ENCODE measurements at regions not wholly inside any gene's neighbourhood (a gene's known extent, or its start where the extent isn't known, plus 50 kb on each side); places are given as distances from the start of the nearest gene placed in this dataset.

DNA sequence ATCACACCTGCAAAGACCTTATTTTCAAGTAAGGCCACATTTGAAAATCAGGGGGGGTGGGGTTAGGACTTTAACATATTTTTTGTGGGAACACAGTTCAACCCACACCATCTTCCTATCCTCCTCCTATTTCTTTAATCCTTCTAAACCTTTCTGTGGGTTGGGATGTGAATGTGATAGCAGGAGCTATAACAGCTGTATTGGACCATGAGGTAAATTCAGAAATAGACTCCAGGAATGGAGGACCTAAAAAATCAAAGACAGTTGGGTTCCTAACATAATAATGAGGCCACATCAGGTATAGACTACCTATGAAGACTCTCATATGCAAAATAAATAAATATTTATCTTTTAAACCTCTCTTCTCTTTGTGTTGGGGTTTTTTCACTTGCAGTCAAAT lies 451.4 kb downstream of the XYLT1 start:
- peaks cover 5% of the 10 kb centered on the region for H3K4me1 Mint-ChIP-seq (ENCODE audit: low read depth)
- intact Hi-C loops (cut with micrococcal nuclease) = no loop called here
- H3K27me3 Mint-ChIP-seq (ENCODE audit: low read depth) = no peaks in the 10 kb centered on the region
- H3K36me3 Mint-ChIP-seq (ENCODE audit: low read depth) = peaks cover 5% of the 10 kb centered on the region
- CTCF ChIA-PET = no interaction called here
- no peak overlapping the region for H3K4me3 Mint-ChIP-seq
- no peak overlapping the region for H3K27ac Mint-ChIP-seq
- DNase-seq = no peak
- H3K9me3 Mint-ChIP-seq = peaks cover 8% of the 10 kb centered on the region

DNA sequence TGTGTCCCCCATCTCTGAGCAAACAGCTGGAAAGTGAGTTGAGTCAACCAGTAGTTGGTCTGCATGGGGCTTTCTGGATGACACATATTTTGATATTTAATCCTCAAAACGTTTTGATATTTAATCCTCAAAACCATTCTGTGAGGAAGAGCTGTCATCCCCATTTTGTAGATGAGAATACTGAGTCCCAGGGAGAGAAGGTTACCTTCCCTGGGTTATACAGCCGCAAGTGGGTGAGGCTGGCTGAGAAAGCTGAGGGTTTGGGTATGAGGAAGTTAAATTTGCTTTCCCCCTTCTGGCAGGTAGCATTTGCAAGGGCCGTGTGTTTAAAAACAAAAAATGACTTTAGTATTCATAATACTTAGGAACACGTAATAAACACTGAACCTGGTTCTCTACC lies 447.2 kb downstream of the XYLT1 start:
- no peak overlapping the region for H3K4me3 Mint-ChIP-seq
- H3K4me1 Mint-ChIP-seq (ENCODE audit: low read depth) = peaks cover 30% of the 10 kb centered on the region
- DNase-seq = no peak
- no peak overlapping the region for H3K27ac Mint-ChIP-seq
- H3K27me3 Mint-ChIP-seq (ENCODE audit: low read depth) = no peaks in the 10 kb centered on the region
- intact Hi-C loops (cut with micrococcal nuclease) = no loop called here
- H3K36me3 Mint-ChIP-seq (ENCODE audit: low read depth) = no peaks in the 10 kb centered on the region
- no peaks in the 10 kb centered on the region for H3K9me3 Mint-ChIP-seq
- CTCF ChIA-PET = interaction anchor here (0.7 kb wide), 1 partner anchor 15 kb away, joined by 3 read pairs; no protein-coding TSS in a partner anchor

GRCh38 chr16:17024514-17024913 lies 446.2 kb downstream of the XYLT1 start:
- no peak for DNase-seq
- peaks cover 4% of the 10 kb centered on the region for H3K36me3 Mint-ChIP-seq (ENCODE audit: low read depth)
- peaks cover 30% of the 10 kb centered on the region for H3K4me1 Mint-ChIP-seq (ENCODE audit: low read depth)
- intact Hi-C loops (cut with micrococcal nuclease) = no loop called here
- CTCF ChIA-PET = no interaction called here
- no peaks in the 10 kb centered on the region for H3K27me3 Mint-ChIP-seq (ENCODE audit: low read depth)
- H3K9me3 Mint-ChIP-seq = peaks cover 7% of the 10 kb centered on the region
- no peak overlapping the region for H3K27ac Mint-ChIP-seq
- H3K4me3 Mint-ChIP-seq = no peak overlapping the region

DNA sequence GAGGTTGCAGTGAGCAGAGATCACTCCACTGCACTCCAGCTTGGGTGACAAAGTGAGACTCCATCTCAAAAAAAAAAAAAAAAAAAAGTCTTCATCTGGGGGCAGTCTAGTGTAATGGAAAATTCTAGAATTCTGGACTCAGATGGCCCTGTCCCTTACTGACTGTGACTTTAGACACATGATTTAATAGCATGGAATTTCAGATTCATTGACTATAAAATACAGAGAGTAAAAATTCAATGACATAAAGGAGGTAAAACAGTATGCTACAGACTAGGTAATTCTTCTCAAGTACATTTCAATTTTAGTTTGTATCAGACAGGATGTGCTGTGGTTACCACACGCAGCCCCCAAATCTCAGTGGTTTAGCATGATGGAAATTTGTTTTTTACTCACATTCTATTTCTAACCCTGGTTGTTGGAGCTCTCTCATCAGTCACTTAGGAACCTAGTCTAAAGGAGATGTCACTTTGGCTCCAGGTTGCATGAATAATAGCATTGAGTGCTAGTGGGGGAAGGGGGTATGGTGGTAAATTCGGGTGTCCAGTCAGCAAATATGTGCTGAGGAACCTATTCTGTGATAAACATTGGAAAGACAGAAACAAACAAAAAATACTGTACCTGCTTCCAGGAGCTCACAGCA lies 444.0 kb downstream of the XYLT1 start:
- intact Hi-C loops (cut with micrococcal nuclease) = loop anchor here (2.0 to 5.0 kb wide), 2 partner anchors 44 to 246 kb away; no protein-coding TSS in a partner anchor

GRCh38 chr16:17027488-17028129 lies 443.2 kb downstream of the XYLT1 start:
- Mint-ChIP-seq H3K4me3 (no peak overlapping the region), H3K27me3 (ENCODE audit: low read depth) (no peaks in the 10 kb centered on the region), H3K27ac (no peak overlapping the region), H3K36me3 (ENCODE audit: low read depth) (peaks cover 10% of the 10 kb centered on the region), H3K9me3 (peaks cover 14% of the 10 kb centered on the region), H3K4me1 (ENCODE audit: low read depth) (peaks cover 30% of the 10 kb centered on the region)
- no peak for DNase-seq
- intact Hi-C loops (cut with micrococcal nuclease) = loop anchor here (2.0 to 5.0 kb wide), 2 partner anchors 43 to 245 kb away; no protein-coding TSS in a partner anchor
- CTCF ChIA-PET = interaction anchor here (1.0 kb wide), 1 partner anchor 35 kb away, joined by 3 read pairs; no protein-coding TSS in a partner anchor

More for the DNA sequence above, 444.0 kb downstream of the XYLT1 start:
- H3K36me3 Mint-ChIP-seq (ENCODE audit: low read depth) = peaks cover 10% of the 10 kb centered on the region
- H3K4me3 Mint-ChIP-seq = no peak overlapping the region
- H3K27ac Mint-ChIP-seq = peak overlapping the region; percentile 47
- DNase-seq = peak; percentile 67
- H3K9me3 Mint-ChIP-seq = peaks cover 14% of the 10 kb centered on the region
- CTCF ChIA-PET = interaction anchor here (1.0 kb wide), 1 partner anchor 36 kb away, joined by 3 read pairs; no protein-coding TSS in a partner anchor
- no peaks in the 10 kb centered on the region for H3K27me3 Mint-ChIP-seq (ENCODE audit: low read depth)
- H3K4me1 Mint-ChIP-seq (ENCODE audit: low read depth) = peaks cover 30% of the 10 kb centered on the region

DNA sequence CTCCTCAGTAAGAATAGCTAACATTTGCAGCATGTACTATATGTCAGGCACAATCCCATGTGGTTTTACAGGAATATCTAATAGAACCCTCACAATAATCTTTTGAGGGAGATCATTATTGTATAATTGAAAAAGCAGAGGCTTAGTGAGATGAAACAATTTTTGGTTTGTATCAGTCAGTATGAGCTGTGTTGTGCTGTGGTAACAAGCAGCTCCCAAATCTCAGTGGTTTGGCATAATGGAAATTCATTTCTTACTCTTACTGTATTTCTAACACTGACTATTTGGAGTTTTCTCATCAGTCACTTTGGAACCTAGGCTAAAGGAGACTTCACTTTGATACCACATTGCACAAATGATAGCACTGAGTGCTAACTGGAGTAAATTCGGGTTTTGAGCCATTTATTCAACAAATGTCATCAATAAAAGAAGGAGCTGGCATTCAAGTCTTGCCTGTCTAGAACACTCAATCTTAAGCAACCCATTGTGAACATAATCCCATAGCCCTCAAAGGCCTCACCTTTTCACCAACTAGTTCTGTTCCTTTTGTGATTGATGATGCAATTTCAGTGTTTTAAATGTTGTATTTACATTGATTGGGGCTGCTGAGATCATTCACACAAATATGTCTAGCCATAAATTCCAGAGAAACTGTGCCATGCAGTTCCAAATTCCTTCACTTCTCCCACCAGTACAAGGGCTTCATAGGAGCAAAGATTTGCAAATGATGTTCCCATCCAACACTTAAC lies 441.0 kb downstream of the XYLT1 start:
- DNase-seq = no peak
- CTCF ChIA-PET = interaction anchor here (0.6 kb wide), 1 partner anchor 36 kb away, joined by 3 read pairs; no protein-coding TSS in a partner anchor
- intact Hi-C loops (cut with micrococcal nuclease) = loop anchor here (5.0 kb wide), 1 partner anchor 243 kb away; no protein-coding TSS in a partner anchor

DNA sequence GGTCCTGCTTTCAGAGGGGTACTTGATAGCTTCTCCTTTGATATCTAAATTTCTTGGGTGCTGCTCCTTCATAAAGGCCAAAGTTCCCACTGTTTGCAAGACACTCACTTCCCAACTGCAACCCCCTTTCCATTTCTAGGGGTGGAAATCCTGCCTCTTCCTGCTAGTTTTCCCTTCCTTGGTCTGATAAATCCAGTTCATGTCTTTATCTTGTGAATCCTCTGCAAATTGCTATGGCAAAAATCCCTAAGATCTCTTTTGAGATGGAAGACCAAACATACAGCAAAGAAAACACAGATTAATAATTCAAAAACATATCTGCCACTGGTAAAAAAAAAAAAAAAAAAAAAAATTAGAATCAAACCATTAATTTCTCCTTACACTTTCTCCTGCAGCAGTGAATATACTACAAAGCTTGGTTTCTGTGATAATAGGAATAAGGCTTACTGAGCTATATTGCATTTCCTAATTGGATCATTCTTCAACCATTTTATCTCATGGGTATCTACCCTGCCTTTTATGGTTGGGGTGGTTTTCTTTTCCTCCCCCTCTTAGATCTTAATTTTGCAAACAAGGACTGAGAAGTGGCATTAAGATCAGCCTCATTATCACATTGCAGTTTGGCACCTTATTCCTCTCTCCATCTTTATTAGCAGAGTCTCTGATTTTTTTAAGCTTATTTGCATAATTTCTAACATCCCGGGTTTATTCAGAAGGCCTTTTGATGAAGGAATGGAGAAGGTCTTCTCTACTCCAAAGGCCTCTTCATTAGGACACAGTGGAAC lies 439.1 kb downstream of the XYLT1 start:
- no peaks in the 10 kb centered on the region for H3K27me3 Mint-ChIP-seq (ENCODE audit: low read depth)
- no peak overlapping the region for H3K4me3 Mint-ChIP-seq

More for the DNA sequence above, 441.0 kb downstream of the XYLT1 start:
- Mint-ChIP-seq H3K9me3 (peaks cover 18% of the 10 kb centered on the region), H3K4me1 (ENCODE audit: low read depth) (peaks cover 30% of the 10 kb centered on the region), H3K27me3 (ENCODE audit: low read depth) (no peaks in the 10 kb centered on the region), H3K4me3 (no peak overlapping the region), H3K27ac (no peak overlapping the region), H3K36me3 (ENCODE audit: low read depth) (peaks cover 10% of the 10 kb centered on the region)

GRCh38 chr16:17032332-17032731 lies 438.4 kb downstream of the XYLT1 start:
- Mint-ChIP-seq H3K36me3 (ENCODE audit: low read depth) (peaks cover 10% of the 10 kb centered on the region), H3K4me1 (ENCODE audit: low read depth) (peaks cover 7% of the 10 kb centered on the region), H3K27ac (no peak overlapping the region), H3K27me3 (ENCODE audit: low read depth) (no peaks in the 10 kb centered on the region), H3K9me3 (peaks cover 18% of the 10 kb centered on the region), H3K4me3 (no peak overlapping the region)
- intact Hi-C loops (cut with micrococcal nuclease) = no loop called here
- no peak for DNase-seq
- CTCF ChIA-PET = no interaction called here

More for the DNA sequence above, 439.1 kb downstream of the XYLT1 start:
- no peak for DNase-seq
- Mint-ChIP-seq H3K9me3 (peaks cover 18% of the 10 kb centered on the region), H3K27ac (no peak overlapping the region), H3K4me1 (ENCODE audit: low read depth) (peaks cover 13% of the 10 kb centered on the region), H3K36me3 (ENCODE audit: low read depth) (peaks cover 10% of the 10 kb centered on the region)
- CTCF ChIA-PET = no interaction called here
- intact Hi-C loops (cut with micrococcal nuclease) = no loop called here

DNA sequence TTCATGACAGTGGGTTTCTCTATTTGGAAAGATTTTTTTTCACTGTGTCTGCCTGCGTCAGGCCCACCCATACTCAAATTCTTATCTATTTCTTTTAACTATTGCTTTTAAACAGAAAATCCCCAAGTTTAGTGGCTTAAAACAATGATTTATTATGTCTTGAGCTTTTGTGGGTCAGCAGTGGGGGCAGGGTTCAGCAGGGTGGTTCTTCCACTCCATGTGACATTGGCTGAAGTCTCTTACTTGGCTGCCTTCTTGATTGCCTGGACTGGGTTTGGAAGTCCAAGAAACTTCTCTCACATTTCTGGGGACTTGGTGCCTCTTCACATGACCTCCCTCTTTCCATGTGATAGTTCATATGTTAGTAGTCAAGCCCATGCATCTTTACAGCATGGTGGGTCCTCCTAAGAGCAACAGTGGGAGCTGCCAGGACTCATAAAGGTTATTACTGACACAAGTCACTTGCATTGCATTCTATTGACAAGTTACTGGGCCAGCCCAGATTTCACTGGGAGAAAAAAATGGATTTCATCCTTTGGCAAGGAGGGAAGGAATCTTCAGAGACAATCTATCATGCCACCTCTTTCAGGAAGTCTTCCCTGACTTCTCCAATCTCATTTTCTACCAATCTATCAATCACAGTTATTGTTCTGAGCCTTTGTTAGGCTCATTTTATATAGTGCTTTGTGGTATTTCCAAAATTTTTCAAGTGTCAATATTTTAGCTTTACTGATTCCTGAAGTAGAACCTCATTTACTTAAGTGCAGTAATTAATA lies 436.1 kb downstream of the XYLT1 start:
- Mint-ChIP-seq H3K36me3 (ENCODE audit: low read depth) (peaks cover 6% of the 10 kb centered on the region), H3K4me3 (no peak overlapping the region), H3K27me3 (ENCODE audit: low read depth) (no peaks in the 10 kb centered on the region), H3K4me1 (ENCODE audit: low read depth) (no peaks in the 10 kb centered on the region), H3K27ac (no peak overlapping the region), H3K9me3 (peaks cover 10% of the 10 kb centered on the region)
- no peak for DNase-seq
- CTCF ChIA-PET = no interaction called here
- intact Hi-C loops (cut with micrococcal nuclease) = no loop called here

- Mint-ChIP-seq H3K4me3 (no peak overlapping the region), H3K36me3 (ENCODE audit: low read depth) (no peaks in the 10 kb centered on the region), H3K9me3 (peaks cover 3% of the 10 kb centered on the region), H3K27me3 (ENCODE audit: low read depth) (no peaks in the 10 kb centered on the region), H3K27ac (no peak overlapping the region), H3K4me1 (ENCODE audit: low read depth) (no peaks in the 10 kb centered on the region)
- CTCF ChIA-PET = interaction anchor here (0.5 kb wide), 1 partner anchor 24 kb away, joined by 3 read pairs; no protein-coding TSS in a partner anchor
- intact Hi-C loops (cut with micrococcal nuclease) = no loop called here
- no peak for DNase-seq
Observed at GRCh38 chr16:17037499-17037898, 433.3 kb downstream of the XYLT1 start.

GRCh38 chr16:17038415-17038814 lies 432.3 kb downstream of the XYLT1 start:
- H3K27ac Mint-ChIP-seq = no peak overlapping the region
- H3K9me3 Mint-ChIP-seq = peaks cover 3% of the 10 kb centered on the region
- CTCF ChIA-PET = no interaction called here
- no peak overlapping the region for H3K4me3 Mint-ChIP-seq
- H3K36me3 Mint-ChIP-seq (ENCODE audit: low read depth) = no peaks in the 10 kb centered on the region
- no peaks in the 10 kb centered on the region for H3K27me3 Mint-ChIP-seq (ENCODE audit: low read depth)
- no peaks in the 10 kb centered on the region for H3K4me1 Mint-ChIP-seq (ENCODE audit: low read depth)
- no peak for DNase-seq
- intact Hi-C loops (cut with micrococcal nuclease) = no loop called here
